ENCODE measurements at regions not wholly inside any gene's neighbourhood (a gene's known extent, or its start where the extent isn't known, plus 50 kb on each side); places are given as distances from the start of the nearest gene placed in this dataset.

DNA sequence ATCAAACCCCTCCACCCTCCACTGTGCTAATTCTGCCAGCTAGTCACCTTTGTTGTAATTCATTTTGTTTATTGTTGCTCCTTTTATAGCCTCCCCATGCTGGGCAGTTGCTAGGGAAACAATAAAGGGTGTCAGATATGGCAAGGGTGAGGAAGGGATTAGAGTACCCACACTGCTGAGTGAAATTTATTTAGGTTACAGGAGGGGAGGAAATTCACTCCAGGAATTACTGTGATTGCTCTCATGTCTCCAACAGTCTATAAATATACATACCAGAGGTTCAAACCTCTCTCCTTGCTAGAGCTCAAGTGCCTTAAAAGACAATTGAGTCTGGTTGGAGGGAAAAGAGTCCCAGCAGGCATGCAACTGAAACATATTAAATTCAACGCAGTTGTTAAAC is 90.6 kb upstream of the ADGRF1 start:
- ChIA-PET POLR2A (no interaction called here), CTCF (no interaction called here)
- Mint-ChIP-seq H3K4me3 (no peak overlapping the region), H3K4me1 (ENCODE audit: low read depth) (peaks cover 4% of the 10 kb centered on the region), H3K27ac (no peak overlapping the region), H3K27me3 (ENCODE audit: low read depth) (no peaks in the 10 kb centered on the region), H3K36me3 (ENCODE audit: low read depth) (no peaks in the 10 kb centered on the region), H3K9me3 (ENCODE audit: insufficient read depth) (no peaks in the 10 kb centered on the region)
- ATAC-seq: no peak
- no peak for DNase-seq

DNA sequence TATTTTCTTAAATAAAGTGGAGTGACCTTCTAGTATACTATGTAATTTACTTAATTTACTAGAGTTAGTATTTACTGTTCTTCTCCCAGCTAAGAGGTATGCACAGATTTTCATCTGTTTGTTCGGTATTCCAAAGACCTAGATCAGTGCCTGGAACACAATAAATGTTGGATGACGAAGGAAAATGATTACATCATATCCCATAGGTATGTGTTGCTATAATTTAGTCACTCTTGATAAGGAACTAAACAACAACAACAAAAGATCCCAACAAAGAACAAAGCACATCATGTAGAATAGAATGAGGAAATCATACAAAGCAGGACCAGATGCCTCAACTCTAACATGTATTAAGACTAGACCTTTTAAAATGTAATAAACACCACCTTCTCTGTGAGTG is 89.6 kb upstream of the ADGRF1 start:
- no peaks in the 10 kb centered on the region for H3K36me3 Mint-ChIP-seq (ENCODE audit: low read depth)
- POLR2A ChIA-PET: no interaction called here
- H3K4me1 Mint-ChIP-seq (ENCODE audit: low read depth): peaks cover 4% of the 10 kb centered on the region
- H3K9me3 Mint-ChIP-seq (ENCODE audit: insufficient read depth): no peaks in the 10 kb centered on the region
- no peak overlapping the region for H3K27ac Mint-ChIP-seq
- no peak for DNase-seq
- no peak for ATAC-seq
- no peaks in the 10 kb centered on the region for H3K27me3 Mint-ChIP-seq (ENCODE audit: low read depth)
- no peak overlapping the region for H3K4me3 Mint-ChIP-seq
- CTCF ChIA-PET: no interaction called here

DNA sequence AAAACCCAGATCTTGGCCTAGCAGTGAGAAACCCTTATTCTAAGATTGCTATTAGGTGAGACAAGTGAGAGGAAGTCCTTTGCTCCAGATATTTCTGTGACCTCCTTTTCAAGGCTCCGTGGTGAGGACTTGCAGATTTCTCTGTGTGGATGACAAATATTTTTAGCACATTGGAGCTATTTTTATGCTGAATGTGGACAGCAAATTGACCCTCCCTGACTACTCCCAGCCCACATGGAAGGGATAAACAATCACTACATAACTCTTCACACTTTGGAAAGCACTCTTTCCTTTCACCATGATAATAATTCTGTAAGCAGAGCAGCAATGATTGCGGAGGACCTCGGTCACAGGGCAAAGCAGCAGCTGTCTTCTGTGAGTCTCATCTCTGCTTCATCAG is 88.0 kb upstream of the ADGRF1 start:
- ATAC-seq (no peak), DNase-seq (no peak)
- Mint-ChIP-seq H3K27me3 (ENCODE audit: low read depth) (no peaks in the 10 kb centered on the region), H3K36me3 (ENCODE audit: low read depth) (no peaks in the 10 kb centered on the region), H3K27ac (no peak overlapping the region), H3K9me3 (ENCODE audit: insufficient read depth) (no peaks in the 10 kb centered on the region), H3K4me1 (ENCODE audit: low read depth) (peaks cover 4% of the 10 kb centered on the region), H3K4me3 (no peak overlapping the region)
- ChIA-PET POLR2A (no interaction called here), CTCF (no interaction called here)

DNA sequence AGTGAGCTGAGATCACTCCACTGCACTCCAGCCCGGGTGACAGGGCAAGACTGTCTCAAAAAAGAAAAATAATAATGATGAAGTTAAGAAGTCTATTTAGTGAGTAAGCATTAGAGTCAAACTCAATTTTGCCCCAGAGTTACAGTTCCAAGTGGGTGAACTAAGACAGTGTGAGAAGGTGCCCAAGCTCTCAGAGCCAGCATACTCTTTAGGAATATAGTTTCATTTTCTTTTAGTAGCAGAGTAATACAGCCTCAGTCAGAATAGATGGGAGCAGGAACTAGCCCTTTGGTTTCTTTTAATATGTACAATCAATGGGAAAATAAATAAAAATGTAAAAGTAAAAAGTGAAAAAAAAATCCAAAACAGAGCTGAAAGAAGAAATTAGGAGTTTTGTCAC is 87.0 kb upstream of the ADGRF1 start:
- no peak overlapping the region for H3K4me3 Mint-ChIP-seq
- ChIA-PET CTCF (no interaction called here), POLR2A (no interaction called here)
- no peaks in the 10 kb centered on the region for H3K4me1 Mint-ChIP-seq (ENCODE audit: low read depth)
- H3K9me3 Mint-ChIP-seq (ENCODE audit: insufficient read depth): no peaks in the 10 kb centered on the region
- H3K27me3 Mint-ChIP-seq (ENCODE audit: low read depth): peaks cover 2% of the 10 kb centered on the region
- DNase-seq (no peak), ATAC-seq (no peak)
- no peak overlapping the region for H3K27ac Mint-ChIP-seq
- no peaks in the 10 kb centered on the region for H3K36me3 Mint-ChIP-seq (ENCODE audit: low read depth)

DNA sequence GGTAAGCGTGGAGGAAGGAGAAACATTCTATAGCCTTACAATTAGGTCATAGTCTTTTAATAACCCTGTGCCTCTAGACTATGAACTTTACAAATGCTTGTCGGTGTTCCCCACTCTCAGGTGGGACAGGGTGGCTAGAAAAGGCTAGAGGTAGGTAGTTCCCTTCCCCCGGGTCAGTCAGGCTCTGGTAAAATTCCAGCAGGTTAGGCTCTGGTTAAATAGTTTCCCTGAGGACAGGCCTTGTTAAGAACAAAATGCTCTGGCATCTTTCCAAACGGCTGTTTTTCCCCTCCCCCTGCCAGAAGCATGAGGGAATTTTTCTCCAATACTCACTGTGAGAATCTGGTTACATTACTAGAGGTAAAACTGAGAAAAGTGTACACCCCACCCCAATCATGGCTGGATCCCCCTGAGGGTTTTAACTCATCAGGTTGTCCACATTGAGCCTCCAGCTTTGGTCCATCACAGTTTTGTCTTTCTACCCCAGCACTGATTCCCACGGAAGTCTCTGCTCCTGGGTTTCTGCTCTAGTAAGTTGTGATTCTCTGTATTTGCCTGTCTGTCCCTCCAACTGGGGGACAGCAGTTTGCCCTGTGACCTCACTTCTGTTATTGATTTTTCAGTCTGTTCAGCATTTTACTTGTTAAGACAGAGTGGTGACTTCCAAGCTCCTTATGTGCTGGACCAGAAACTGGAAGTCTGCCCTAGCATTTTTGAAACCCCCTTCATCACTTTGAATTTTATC is 84.7 kb upstream of the ADGRF1 start:
- Mint-ChIP-seq H3K36me3 (ENCODE audit: low read depth) (no peaks in the 10 kb centered on the region), H3K27me3 (ENCODE audit: low read depth) (peaks cover 2% of the 10 kb centered on the region), H3K4me3 (no peak overlapping the region), H3K9me3 (ENCODE audit: insufficient read depth) (no peaks in the 10 kb centered on the region), H3K27ac (no peak overlapping the region), H3K4me1 (ENCODE audit: low read depth) (no peaks in the 10 kb centered on the region)
- ChIA-PET POLR2A (no interaction called here), CTCF (no interaction called here)
- ATAC-seq (no peak), DNase-seq (no peak)

DNA sequence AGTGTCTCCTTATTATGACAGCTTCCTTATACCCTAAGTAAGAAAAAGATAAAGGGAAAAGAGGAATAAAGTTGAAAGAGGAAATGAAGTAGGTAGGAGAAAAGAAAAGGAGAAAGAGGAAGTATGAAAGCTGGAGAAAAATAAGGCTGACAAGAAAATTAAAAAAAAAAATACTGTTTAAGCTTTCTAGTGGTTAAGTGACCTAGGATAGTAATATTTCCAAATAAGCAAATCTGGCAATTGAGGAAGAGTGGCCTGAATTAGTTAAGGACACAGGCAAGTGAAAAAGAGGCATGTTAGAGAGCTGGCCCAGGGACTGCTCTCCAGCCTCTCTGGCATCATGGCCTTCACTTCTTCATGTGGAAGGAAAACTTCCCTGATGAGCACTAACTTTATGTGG is 76.5 kb upstream of the ADGRF1 start:
- no peaks in the 10 kb centered on the region for H3K36me3 Mint-ChIP-seq (ENCODE audit: low read depth)
- H3K4me3 Mint-ChIP-seq: no peak overlapping the region
- ATAC-seq: no peak
- no peaks in the 10 kb centered on the region for H3K9me3 Mint-ChIP-seq (ENCODE audit: insufficient read depth)
- POLR2A ChIA-PET: no interaction called here
- H3K27ac Mint-ChIP-seq: no peak overlapping the region
- DNase-seq: no peak
- H3K4me1 Mint-ChIP-seq (ENCODE audit: low read depth): no peaks in the 10 kb centered on the region
- CTCF ChIA-PET: no interaction called here
- peaks cover 5% of the 10 kb centered on the region for H3K27me3 Mint-ChIP-seq (ENCODE audit: low read depth)

DNA sequence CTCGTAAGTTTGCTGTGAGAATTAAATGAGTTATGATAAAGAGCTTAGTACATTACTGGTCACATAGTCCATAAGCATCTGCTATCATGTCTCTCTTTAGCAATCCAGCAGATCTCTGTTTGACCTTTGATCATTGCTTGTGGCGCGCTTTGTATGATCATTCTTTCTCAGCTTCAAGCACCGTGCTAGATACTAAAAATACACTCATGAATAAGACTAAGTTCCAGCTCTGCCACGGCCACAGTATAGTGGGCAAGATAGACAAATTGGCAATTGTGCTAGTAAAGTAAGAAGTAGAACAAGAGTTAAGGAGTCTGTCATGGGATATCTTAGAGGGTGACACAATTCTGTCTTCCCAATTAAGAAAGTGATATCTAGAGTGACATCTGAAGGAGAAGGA is 75.2 kb upstream of the ADGRF1 start:
- CTCF ChIA-PET: no interaction called here
- H3K27ac Mint-ChIP-seq: no peak overlapping the region
- H3K27me3 Mint-ChIP-seq (ENCODE audit: low read depth): peaks cover 5% of the 10 kb centered on the region
- no peak for ATAC-seq
- H3K4me1 Mint-ChIP-seq (ENCODE audit: low read depth): no peaks in the 10 kb centered on the region
- H3K9me3 Mint-ChIP-seq (ENCODE audit: insufficient read depth): no peaks in the 10 kb centered on the region
- no peak overlapping the region for H3K4me3 Mint-ChIP-seq
- H3K36me3 Mint-ChIP-seq (ENCODE audit: low read depth): no peaks in the 10 kb centered on the region
- DNase-seq: no peak
- POLR2A ChIA-PET: no interaction called here

DNA sequence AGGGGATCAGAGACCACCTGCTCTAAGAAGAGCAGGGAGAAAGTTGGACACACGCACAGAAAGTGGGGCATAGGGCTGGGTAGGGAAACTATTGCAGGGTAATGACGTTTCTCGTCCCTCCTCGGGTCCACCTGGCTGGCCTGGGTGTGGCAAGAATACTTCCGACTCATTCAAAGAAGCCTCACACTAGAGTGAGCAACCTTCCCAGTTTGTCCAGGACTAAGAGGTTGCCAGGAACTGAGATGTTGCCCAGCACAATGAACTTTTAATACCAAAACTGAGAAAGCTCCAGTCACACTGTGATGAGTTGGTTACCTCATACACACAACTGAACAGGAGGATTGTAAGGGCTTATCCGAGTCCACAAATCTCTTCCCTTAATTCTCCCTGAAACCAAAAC is 74.5 kb upstream of the ADGRF1 start:
- CTCF ChIA-PET: no interaction called here
- Mint-ChIP-seq H3K4me1 (ENCODE audit: low read depth) (no peaks in the 10 kb centered on the region), H3K9me3 (ENCODE audit: insufficient read depth) (no peaks in the 10 kb centered on the region), H3K36me3 (ENCODE audit: low read depth) (no peaks in the 10 kb centered on the region), H3K4me3 (no peak overlapping the region), H3K27ac (no peak overlapping the region), H3K27me3 (ENCODE audit: low read depth) (peaks cover 5% of the 10 kb centered on the region)
- ATAC-seq (no peak), DNase-seq (no peak)
- POLR2A ChIA-PET: no interaction called here

DNA sequence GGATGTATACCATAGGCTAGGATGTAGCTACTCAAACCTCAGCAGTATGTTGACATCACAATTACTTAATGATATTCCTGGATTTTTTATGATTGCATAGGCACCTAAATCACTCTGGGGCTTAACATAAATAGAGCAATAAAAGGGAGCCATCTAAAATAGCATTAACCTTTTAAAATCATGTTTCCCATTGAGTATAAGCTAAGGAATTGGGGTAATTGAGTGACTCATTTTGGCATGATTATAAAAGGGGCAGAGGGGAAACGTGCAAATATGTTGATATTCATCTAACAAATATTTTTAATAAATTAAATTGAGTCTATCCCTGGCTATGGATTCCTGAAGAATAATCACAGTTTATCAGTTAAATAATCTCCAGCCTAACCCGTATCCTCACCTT is 74.0 kb upstream of the ADGRF1 start:
- CTCF ChIA-PET: interaction anchor here (0.6 kb wide), 1 partner anchor 11 kb away, joined by 3 read pairs; no protein-coding TSS in a partner anchor
- Mint-ChIP-seq H3K27me3 (ENCODE audit: low read depth) (peaks cover 5% of the 10 kb centered on the region), H3K4me3 (no peak overlapping the region), H3K4me1 (ENCODE audit: low read depth) (no peaks in the 10 kb centered on the region), H3K9me3 (ENCODE audit: insufficient read depth) (no peaks in the 10 kb centered on the region), H3K36me3 (ENCODE audit: low read depth) (no peaks in the 10 kb centered on the region), H3K27ac (no peak overlapping the region)
- POLR2A ChIA-PET: no interaction called here
- ATAC-seq (no peak), DNase-seq (no peak)

DNA sequence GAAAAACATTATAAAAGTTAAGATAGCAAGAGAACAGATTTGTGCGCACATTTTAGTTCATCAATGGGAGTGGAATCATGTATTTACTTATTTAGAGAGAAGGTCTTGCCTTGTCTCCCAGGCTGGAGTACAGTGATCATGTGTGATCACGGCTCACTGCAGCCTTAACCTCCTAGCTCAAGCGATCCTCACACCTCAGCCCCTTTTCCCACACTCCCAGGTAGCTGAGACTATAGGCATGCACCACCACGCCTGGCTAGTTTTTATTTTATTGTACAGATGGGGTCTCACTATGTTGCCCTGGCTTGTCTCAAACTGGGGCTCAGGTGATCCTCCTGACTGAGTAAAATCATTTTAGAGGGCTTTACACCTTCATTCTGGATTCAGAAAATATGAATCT is 72.3 kb upstream of the ADGRF1 start:
- Mint-ChIP-seq H3K4me1 (ENCODE audit: low read depth) (no peaks in the 10 kb centered on the region), H3K4me3 (no peak overlapping the region), H3K9me3 (ENCODE audit: insufficient read depth) (no peaks in the 10 kb centered on the region), H3K27ac (no peak overlapping the region), H3K36me3 (ENCODE audit: low read depth) (no peaks in the 10 kb centered on the region), H3K27me3 (ENCODE audit: low read depth) (peaks cover 5% of the 10 kb centered on the region)
- CTCF ChIA-PET: no interaction called here
- ATAC-seq (no peak), DNase-seq (no peak)
- POLR2A ChIA-PET: no interaction called here

DNA sequence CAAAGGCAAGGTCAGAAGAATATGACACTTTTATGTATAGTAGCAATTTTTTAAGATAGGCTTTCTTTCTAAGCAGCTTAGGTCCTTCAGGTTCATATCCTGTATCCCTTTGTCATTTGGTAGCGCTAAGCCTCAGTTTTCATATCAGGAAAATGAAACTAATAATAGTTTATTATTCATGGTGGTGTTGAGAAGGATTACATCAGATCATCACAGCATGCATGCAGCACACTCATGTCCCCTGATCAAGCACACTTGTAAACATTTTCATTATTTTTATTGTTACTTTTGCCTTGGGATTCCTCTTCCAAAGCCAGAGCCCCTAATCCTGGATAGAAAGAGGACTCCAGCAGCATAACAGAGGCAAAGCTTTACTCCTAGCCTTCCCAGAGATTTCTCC is 70.2 kb upstream of the ADGRF1 start:
- Mint-ChIP-seq H3K27ac (no peak overlapping the region), H3K9me3 (ENCODE audit: insufficient read depth) (no peaks in the 10 kb centered on the region), H3K4me1 (ENCODE audit: low read depth) (no peaks in the 10 kb centered on the region), H3K36me3 (ENCODE audit: low read depth) (no peaks in the 10 kb centered on the region), H3K4me3 (no peak overlapping the region), H3K27me3 (ENCODE audit: low read depth) (peaks cover 4% of the 10 kb centered on the region)
- ChIA-PET POLR2A (no interaction called here), CTCF (interaction anchor here (1.0 kb wide), 1 partner anchor 15 kb away, joined by 3 read pairs; no protein-coding TSS in a partner anchor)
- no peak for ATAC-seq
- no peak for DNase-seq

DNA sequence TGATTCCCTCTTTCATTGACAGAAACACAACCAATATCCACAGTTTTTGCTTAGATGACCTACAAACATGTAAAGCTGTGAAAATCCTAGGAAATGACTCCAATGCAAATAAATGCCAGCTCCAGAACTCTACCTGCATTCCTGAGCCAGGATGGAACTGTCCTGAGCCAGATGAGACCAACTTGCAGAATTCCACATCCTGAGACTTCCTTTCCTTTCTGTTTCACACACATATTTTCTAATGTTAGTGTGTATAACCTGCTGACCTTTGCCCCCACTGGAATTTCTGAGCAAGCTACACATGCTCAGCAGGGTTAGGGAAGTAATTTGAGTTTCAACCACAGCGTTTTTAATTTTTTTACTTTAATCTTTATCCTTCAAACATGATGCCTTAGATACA is 69.6 kb upstream of the ADGRF1 start:
- no peak overlapping the region for H3K4me3 Mint-ChIP-seq
- CTCF ChIA-PET: interaction anchor here (1.0 kb wide), 1 partner anchor 14 kb away, joined by 3 read pairs; no protein-coding TSS in a partner anchor
- H3K27me3 Mint-ChIP-seq (ENCODE audit: low read depth): peaks cover 4% of the 10 kb centered on the region
- ATAC-seq (no peak), DNase-seq (no peak)
- H3K27ac Mint-ChIP-seq: no peak overlapping the region
- POLR2A ChIA-PET: no interaction called here
- H3K36me3 Mint-ChIP-seq (ENCODE audit: low read depth): no peaks in the 10 kb centered on the region
- H3K4me1 Mint-ChIP-seq (ENCODE audit: low read depth): no peaks in the 10 kb centered on the region
- no peaks in the 10 kb centered on the region for H3K9me3 Mint-ChIP-seq (ENCODE audit: insufficient read depth)

DNA sequence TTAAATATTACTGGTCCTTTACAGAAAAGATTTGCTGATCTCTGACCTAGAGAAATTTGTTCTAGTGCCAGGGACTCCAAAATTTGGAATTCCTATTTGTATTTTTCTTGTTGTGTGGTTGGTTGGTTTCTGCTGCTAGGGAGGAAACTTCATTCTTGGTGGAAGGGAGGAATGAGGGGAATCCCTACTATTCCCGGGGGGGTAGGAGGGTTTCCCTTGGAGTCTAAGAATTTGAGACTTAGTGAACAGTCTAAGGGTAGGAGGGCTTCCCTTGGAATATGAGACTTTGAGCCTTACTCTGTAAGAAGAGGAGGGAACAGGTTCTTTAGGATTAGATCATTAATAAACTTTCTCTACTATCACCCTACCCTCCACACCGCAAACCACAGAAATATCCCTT is 67.1 kb upstream of the ADGRF1 start:
- Mint-ChIP-seq H3K27me3 (ENCODE audit: low read depth) (peaks cover 2% of the 10 kb centered on the region), H3K36me3 (ENCODE audit: low read depth) (no peaks in the 10 kb centered on the region), H3K4me3 (no peak overlapping the region), H3K4me1 (ENCODE audit: low read depth) (no peaks in the 10 kb centered on the region), H3K9me3 (ENCODE audit: insufficient read depth) (no peaks in the 10 kb centered on the region), H3K27ac (no peak overlapping the region)
- POLR2A ChIA-PET: no interaction called here
- CTCF ChIA-PET: no interaction called here
- no peak for DNase-seq
- ATAC-seq: no peak

Measured in activated CD8-positive, alpha-beta T cell treated with anti-CD3 and anti-CD28 coated beads, Interleukin-2, amount 10 ng/mL, durations not matched to agents 7 days and 5 days (primary cell).